OCI-LY1 (cell line): ENCODE measurements at regions not wholly inside any gene's neighbourhood (a gene's known extent, or its start where the extent isn't known, plus 50 kb on each side); places are given as distances from the start of the nearest gene placed in this dataset.

Experiments
- H2AFZ ChIP-seq: fragments of 200-600 bp; sonication (generic), shearing (Covaris generic); 2 replicates; pipeline ENCODE4 v1.6.0; 2014; ENCODE audit warnings: antibody characterized with exemption, mild to moderate bottlenecking, low read length
- H3F3A ChIP-seq: fragments of 200-600 bp; sonication (generic), shearing (Covaris generic); 2 replicates; pipeline ENCODE4 v1.6.0; 2014; ENCODE audit warnings: mild to moderate bottlenecking, antibody characterized with exemption, low read length, moderate library complexity; ENCODE audit not compliant: insufficient read depth
- H3K27ac ChIP-seq: fragments of 200-600 bp; sonication (generic); 2 replicates; pipeline ENCODE4 v1.5.1; 2014; ENCODE audit warnings: low read length, mixed run types, mild to moderate bottlenecking, low read depth; ENCODE audit not compliant: poor library complexity, severe bottlenecking
- H3K27me3 ChIP-seq: fragments of 200-600 bp; sonication (generic); 2 replicates; pipeline ENCODE4 v1.6.0; 2014; ENCODE audit warnings: antibody characterized with exemption, mild to moderate bottlenecking, low read length, moderate library complexity; ENCODE audit not compliant: insufficient read depth
- H3K36me3 ChIP-seq: fragments of 200-600 bp; sonication (generic); 2 replicates; pipeline ENCODE4 v1.6.1; 2014; ENCODE audit warnings: mild to moderate bottlenecking, antibody characterized with exemption, low read length, moderate library complexity, mixed read lengths; ENCODE audit not compliant: insufficient read depth
- H3K4me1 ChIP-seq: fragments of 200-600 bp; sonication (generic); 2 replicates; pipeline ENCODE4 v1.5.1; 2014; ENCODE audit warnings: mild to moderate bottlenecking, low read length, moderate library complexity; ENCODE audit not compliant: insufficient read depth, severe bottlenecking
- H3K4me2 ChIP-seq: fragments of 200-600 bp; sonication (generic), shearing (Covaris generic); 2 replicates; pipeline ENCODE4 v1.6.1; 2014; ENCODE audit warnings: low read length
- H3K4me3 ChIP-seq: fragments of 200-600 bp; sonication (generic); 2 replicates; pipeline ENCODE4 v1.5.1; 2014; ENCODE audit warnings: low read length, low read depth, mild to moderate bottlenecking, mixed read lengths; ENCODE audit not compliant: poor library complexity, severe bottlenecking
- H3K79me2 ChIP-seq: fragments of 200-600 bp; shearing (Covaris generic); 2 replicates; pipeline ENCODE4 v1.6.1; 2016; ENCODE audit warnings: mixed run types, low read length, mixed read lengths; ENCODE audit not compliant: insufficient read depth
- H3K9ac ChIP-seq: fragments of 200-600 bp; sonication (generic), shearing (Covaris generic); 2 replicates; pipeline ENCODE4 v1.6.1; 2014; ENCODE audit warnings: mild to moderate bottlenecking, low read length, mixed read lengths
- H3K9me2 ChIP-seq: fragments of 200-600 bp; sonication (generic), shearing (Covaris generic); 2 replicates; pipeline ENCODE4 v1.6.1; 2014; ENCODE audit warnings: low read depth, mild to moderate bottlenecking, low read length, mixed read lengths
- H3K9me3 ChIP-seq: fragments of 200-600 bp; shearing (Covaris generic); 2 replicates; pipeline ENCODE4 v1.6.1; 2014; ENCODE audit warnings: low read length, mixed read lengths
- H4K20me1 ChIP-seq: fragments of 200-600 bp; sonication (generic), shearing (Covaris generic); 2 replicates; pipeline ENCODE4 v1.6.0; 2016; ENCODE audit warnings: mild to moderate bottlenecking, low read length; ENCODE audit not compliant: insufficient read depth
- CTCF ChIP-seq: fragments of 200-600 bp; sonication (generic), shearing (Covaris generic); IDR thresholded peaks from 2 replicates; pipeline ENCODE4 v1.5.1; 2017; ENCODE audit warnings: mild to moderate bottlenecking, antibody characterized with exemption, low read length, moderate library complexity, mixed read lengths
- EZH2 ChIP-seq: fragments of 200-600 bp; sonication (generic), shearing (Covaris generic); IDR thresholded peaks from 2 replicates; pipeline ENCODE4 v1.8.0; 2017; ENCODE audit warnings: borderline replicate concordance, mixed run types, mild to moderate bottlenecking, antibody characterized with exemption, low read length, moderate library complexity, mixed read lengths

- Histone ChIP-seq H3K27me3 (no peaks in the 10 kb centered on the region), H3K79me2 (no peaks in the 10 kb centered on the region), H3K27ac (no peak overlapping the region), H2AFZ (no peak overlapping the region), H4K20me1 (no peaks in the 10 kb centered on the region), H3K9me2 (no peaks in the 10 kb centered on the region), H3K9me3 (no peaks in the 10 kb centered on the region), H3K4me1 (no peaks in the 10 kb centered on the region), H3K9ac (no peak overlapping the region), H3K4me3 (no peak overlapping the region), H3F3A (no peaks in the 10 kb centered on the region), H3K36me3 (no peaks in the 10 kb centered on the region), H3K4me2 (no peak overlapping the region)
- TF ChIP-seq CTCF (no peak), EZH2 (no peak)
Measured at GRCh38 chr5:10921160-10921559, 160.1 kb upstream of the DAP start.

GRCh38 chr5:10920400-10920799, 159.4 kb upstream of the DAP start:
- Histone ChIP-seq H3K27ac (no peak overlapping the region), H2AFZ (no peak overlapping the region), H3K4me2 (no peak overlapping the region), H3K9me3 (no peaks in the 10 kb centered on the region), H4K20me1 (no peaks in the 10 kb centered on the region), H3K27me3 (no peaks in the 10 kb centered on the region), H3K9ac (no peak overlapping the region), H3K9me2 (no peaks in the 10 kb centered on the region), H3K4me1 (no peaks in the 10 kb centered on the region), H3K4me3 (no peak overlapping the region), H3K79me2 (no peaks in the 10 kb centered on the region), H3F3A (no peaks in the 10 kb centered on the region), H3K36me3 (no peaks in the 10 kb centered on the region)
- TF ChIP-seq EZH2 (no peak), CTCF (no peak)

- Histone ChIP-seq H3K27me3 (no peaks in the 10 kb centered on the region), H3K27ac (no peak overlapping the region), H2AFZ (no peak overlapping the region), H3K79me2 (no peaks in the 10 kb centered on the region), H3K9me2 (no peaks in the 10 kb centered on the region), H3K4me2 (no peak overlapping the region), H3K36me3 (no peaks in the 10 kb centered on the region), H3K9me3 (no peaks in the 10 kb centered on the region), H3K4me1 (no peaks in the 10 kb centered on the region), H3K4me3 (no peak overlapping the region), H3F3A (no peaks in the 10 kb centered on the region), H4K20me1 (no peaks in the 10 kb centered on the region), H3K9ac (no peak overlapping the region)
- TF ChIP-seq CTCF (no peak), EZH2 (no peak)
Measured at GRCh38 chr5:10914741-10915480, 153.9 kb upstream of the DAP start.
